NOMO-1 (cell line): ENCODE measurements at regions not wholly inside any gene's neighbourhood (a gene's known extent, or its start where the extent isn't known, plus 50 kb on each side); places are given as distances from the start of the nearest gene placed in this dataset.
"Not testable (repeated sequence)": the region's sequence is repeated elsewhere in the genome, so short reads cannot be mapped to it uniquely, and the experiment has no call there.

Source experiments
- DNase-seq, 2 experiments: peaks; one replicate each; lab custom pipeline; 2025; ENCODE audit not compliant: unreplicated experiment in 2 of 2; lab: John Stamatoyannopoulos, UW

GRCh38 chr10:9898633-9899395, 1118.9 kb upstream of the CELF2 start:
- no peak for DNase-seq

- DNase-seq = no peak
Observed at GRCh38 chr10:9900751-9901150, 1116.9 kb upstream of the CELF2 start.

- DNase-seq = no peak
Observed at GRCh38 chr10:9901971-9902370, 1115.7 kb upstream of the CELF2 start.

- no peak for DNase-seq
Observed at GRCh38 chr10:9910446-9910845, 1107.2 kb upstream of the CELF2 start.

- no peak for DNase-seq
Observed at GRCh38 chr10:9911488-9911887, 1106.2 kb upstream of the CELF2 start.

GRCh38 chr10:9913876-9914514, 1103.7 kb upstream of the CELF2 start:
- no peak for DNase-seq

- no peak for DNase-seq
Observed at GRCh38 chr10:9921544-9921943, 1096.1 kb upstream of the CELF2 start.

GRCh38 chr10:9922126-9922870, 1095.4 kb upstream of the CELF2 start:
- DNase-seq = no peak

- no peak for DNase-seq
Observed at GRCh38 chr10:9926003-9926402, 1091.7 kb upstream of the CELF2 start.

GRCh38 chr10:9926881-9927280, 1090.8 kb upstream of the CELF2 start:
- no peak for DNase-seq

GRCh38 chr10:9939716-9940115, 1078.0 kb upstream of the CELF2 start:
- DNase-seq = no peak

- no peak for DNase-seq
Observed at GRCh38 chr10:9944690-9945089, 1073.0 kb upstream of the CELF2 start.

- no peak for DNase-seq
Observed at GRCh38 chr10:9950070-9950469, 1067.6 kb upstream of the CELF2 start.

GRCh38 chr10:9951481-9952257, 1066.0 kb upstream of the CELF2 start:
- DNase-seq = no peak

- no peak for DNase-seq
Observed at GRCh38 chr10:9957351-9957750, 1060.3 kb upstream of the CELF2 start.

GRCh38 chr10:9957876-9958275, 1059.8 kb upstream of the CELF2 start:
- DNase-seq = not testable (repeated sequence)

- DNase-seq = no peak
Observed at GRCh38 chr10:9965341-9965740, 1052.3 kb upstream of the CELF2 start.

GRCh38 chr10:9986786-9987185, 1030.9 kb upstream of the CELF2 start:
- DNase-seq = no peak

- DNase-seq = no peak
Observed at GRCh38 chr10:9987197-9987596, 1030.5 kb upstream of the CELF2 start.

GRCh38 chr10:9992661-9993060, 1025.0 kb upstream of the CELF2 start:
- no peak for DNase-seq

GRCh38 chr10:9994131-9994530, 1023.5 kb upstream of the CELF2 start:
- DNase-seq = no peak
